HS-5 (cell line): ENCODE measurements at regions not wholly inside any gene's neighbourhood (a gene's known extent, or its start where the extent isn't known, plus 50 kb on each side); places are given as distances from the start of the nearest gene placed in this dataset.
"Not testable (repeated sequence)": the region's sequence is repeated elsewhere in the genome, so short reads cannot be mapped to it uniquely, and the experiment has no call there.

Source experiments
- DNase-seq: peaks from one replicate; pipeline ENCODE4 v3.0.0-alpha.2; 2012; ENCODE audit warnings: low read depth

- DNase-seq: no peak
These were observed 136.2 kb upstream of the NRBF2 start for GRCh38 chr10:62996925-62997324.

- DNase-seq: no peak
These were observed 136.6 kb upstream of the NRBF2 start for GRCh38 chr10:62996516-62996915.

GRCh38 chr10:62993121-62993520, 140.0 kb upstream of the NRBF2 start:
- no peak for DNase-seq

- no peak for DNase-seq
These were observed 140.9 kb upstream of the NRBF2 start for GRCh38 chr10:62992145-62992721.

- no peak for DNase-seq
These were observed 143.0 kb upstream of the NRBF2 start for GRCh38 chr10:62990126-62990525.

- DNase-seq: no peak
These were observed 147.1 kb upstream of the NRBF2 start for GRCh38 chr10:62985807-62986600.

- no peak for DNase-seq
These were observed 152.0 kb upstream of the NRBF2 start for GRCh38 chr10:62981096-62981495.

- DNase-seq: no peak
These were observed 152.4 kb upstream of the NRBF2 start for GRCh38 chr10:62980687-62981086.

GRCh38 chr10:62979921-62980320, 153.2 kb upstream of the NRBF2 start:
- DNase-seq: no peak

GRCh38 chr10:62978482-62978881, 154.6 kb upstream of the NRBF2 start:
- no peak for DNase-seq

- not testable (repeated sequence) for DNase-seq
These were observed 158.3 kb upstream of the NRBF2 start for GRCh38 chr10:62974795-62975194.

GRCh38 chr10:62972103-62972502, 155.9 kb upstream of the EGR2 start:
- no peak for DNase-seq

- DNase-seq: no peak
These were observed 147.9 kb upstream of the EGR2 start for GRCh38 chr10:62964026-62964425.

- DNase-seq: no peak
These were observed 145.9 kb upstream of the EGR2 start for GRCh38 chr10:62961951-62962523.

GRCh38 chr10:62960416-62960815, 144.2 kb upstream of the EGR2 start:
- DNase-seq: no peak

- no peak for DNase-seq
These were observed 143.4 kb upstream of the EGR2 start for GRCh38 chr10:62959553-62959952.

- DNase-seq: no peak
These were observed 142.8 kb upstream of the EGR2 start for GRCh38 chr10:62958980-62959379.

- no peak for DNase-seq
These were observed 130.1 kb upstream of the EGR2 start for GRCh38 chr10:62946278-62946677.

GRCh38 chr10:62939698-62940097, 123.5 kb upstream of the EGR2 start:
- no peak for DNase-seq

GRCh38 chr10:62938672-62939071, 122.5 kb upstream of the EGR2 start:
- DNase-seq: no peak

GRCh38 chr10:62937674-62938073, 121.5 kb upstream of the EGR2 start:
- no peak for DNase-seq

GRCh38 chr10:62935022-62935421, 118.9 kb upstream of the EGR2 start:
- no peak for DNase-seq

- no peak for DNase-seq
These were observed 118.1 kb upstream of the EGR2 start for GRCh38 chr10:62934258-62934657.

- not testable (repeated sequence) for DNase-seq
These were observed 112.6 kb upstream of the EGR2 start for GRCh38 chr10:62928763-62929162.
